PC-9 (cell line): ENCODE measurements at regions not wholly inside any gene's neighbourhood (a gene's known extent, or its start where the extent isn't known, plus 50 kb on each side); places are given as distances from the start of the nearest gene placed in this dataset.

ENCODE experiments used
- BruUV-seq: library from RNA; stranded (reverse); fragments of 400-500 nt; replicated peaks from 2 replicates; lab custom pipeline; 2021; lab: Mats Ljungman, UMichigan
- CTCF ChIA-PET: fragments of 300-600 bp; sonication (Branson Sonifier 250); formaldehyde crosslinking; loops from one replicate; lab custom pipeline; 2022; ENCODE audit warnings: antibody characterized with exemption; lab: Charles Lee
- POLR2A ChIA-PET: fragments of 300-600 bp; sonication (Branson Sonifier 250); formaldehyde crosslinking; loops from one replicate; lab custom pipeline; 2022; ENCODE audit warnings: antibody characterized with exemption; ENCODE audit not compliant: unreplicated experiment; lab: Charles Lee
- DNase-seq, 2 experiments: peaks; one replicate each; pipeline versions ENCODE4 v3.0.0 to v3.0.0-alpha.2; 2015 to 2022; ENCODE audit warnings: mixed read lengths in 1 of 2
- H2AFZ ChIP-seq: fragments of 200-600 bp; sonication (generic); 2 replicates; pipeline ENCODE4 v1.8.1; 2017; ENCODE audit warnings: antibody characterized with exemption
- H3F3A ChIP-seq: fragments of 200-600 bp; sonication (generic); 2 replicates; pipeline ENCODE4 v1.8.1; 2017; ENCODE audit warnings: antibody characterized with exemption, mild to moderate bottlenecking, low read depth; ENCODE audit not compliant: insufficient read depth
- H3K27ac ChIP-seq: fragments of 200-600 bp; sonication (generic); 2 replicates; pipeline ENCODE4 v1.6.1; 2016; ENCODE audit warnings: mixed run types
- H3K27me3 ChIP-seq: fragments of 200-600 bp; sonication (generic); 2 replicates; pipeline ENCODE4 v1.6.1; 2016; ENCODE audit warnings: low read depth, mixed run types; ENCODE audit not compliant: insufficient read depth
- H3K36me3 ChIP-seq: fragments of 200-600 bp; sonication (generic); 2 replicates; pipeline ENCODE4 v1.6.1; 2016; ENCODE audit warnings: low read depth, mixed run types
- H3K4me1 ChIP-seq: fragments of 200-600 bp; sonication (generic); replicated peaks from 2 replicates; pipeline ENCODE4 v1.6.1; 2016; ENCODE audit warnings: mixed run types; ENCODE audit not compliant: insufficient read depth
- H3K4me2 ChIP-seq: fragments of 200-600 bp; sonication (generic); 2 replicates; pipeline ENCODE4 v1.6.1; 2017; ENCODE audit warnings: mixed run types
- H3K4me3 ChIP-seq: fragments of 200-600 bp; sonication (generic); 2 replicates; pipeline ENCODE4 v1.6.1; 2016; ENCODE audit warnings: mixed run types
- H3K79me2 ChIP-seq: fragments of 200-600 bp; sonication (generic); 2 replicates; pipeline ENCODE4 v1.6.1; 2017; ENCODE audit warnings: low read depth, mixed run types
- H3K9me2 ChIP-seq: fragments of 200-600 bp; sonication (generic); 2 replicates; pipeline ENCODE4 v1.8.1; 2017; ENCODE audit warnings: mild to moderate bottlenecking; ENCODE audit not compliant: insufficient read depth
- H3K9me3 ChIP-seq: fragments of 200-600 bp; sonication (generic); 2 replicates; pipeline ENCODE4 v1.8.1; 2016; ENCODE audit warnings: low read depth; ENCODE audit not compliant: insufficient read depth
- H4K20me1 ChIP-seq: fragments of 200-600 bp; sonication (generic); 2 replicates; pipeline ENCODE4 v1.8.1; 2017; ENCODE audit not compliant: insufficient read depth
- CTCF ChIP-seq: fragments of 200-600 bp; sonication (generic); conservative IDR thresholded peaks from 2 replicates; pipeline ENCODE4 v1.6.1; 2017; ENCODE audit warnings: mixed run types, antibody characterized with exemption, mild to moderate bottlenecking, moderate library complexity
- EZH2 ChIP-seq: fragments of 200-600 bp; sonication (generic); IDR thresholded peaks from 2 replicates; pipeline ENCODE4 v1.8.0; 2017; ENCODE audit warnings: antibody characterized with exemption, low read depth
- intact Hi-C: fragments of 100-400 bp; cut with micrococcal nuclease; formaldehyde crosslinking; loops from one replicate; pipeline ENCODE4 v1.10.0; 2022; ENCODE audit not compliant: unreplicated experiment

GRCh38 chr2:16485251-16485650 lies 180.4 kb downstream of the CYRIA start:
- H3K27ac ChIP-seq, result no peak overlapping the region
- no peaks in the 10 kb centered on the region for H3K9me3 ChIP-seq
- no peak overlapping the region for H3K4me3 ChIP-seq
- H3K79me2 ChIP-seq, result no peaks in the 10 kb centered on the region
- H4K20me1 ChIP-seq, result no peaks in the 10 kb centered on the region
- intact Hi-C loops, result loop anchor here (10.0 kb wide), 1 partner anchor 550 kb away; no protein-coding TSS in a partner anchor
- ChIA-PET CTCF (interaction anchor here (0.6 kb wide), 1 partner anchor 603 kb away, joined by 3 read pairs; no protein-coding TSS in a partner anchor), POLR2A (no interaction called here)
- BruUV-seq, result no TSS peak
- no peaks in the 10 kb centered on the region for H3K36me3 ChIP-seq
- H3K4me2 ChIP-seq, result no peak overlapping the region
- H3K27me3 ChIP-seq, result peaks cover 19% of the 10 kb centered on the region; the same call in 1 of the 2 replicates
- H3K9me2 ChIP-seq, result no peaks in the 10 kb centered on the region
- DNase-seq, result no peak
- TF ChIP-seq EZH2 (no peak), CTCF (no peak)
- H2AFZ ChIP-seq, result no peak overlapping the region
- no peaks in the 10 kb centered on the region for H3F3A ChIP-seq
- no peaks in the 10 kb centered on the region for H3K4me1 ChIP-seq

- ChIA-PET CTCF (no interaction called here), POLR2A (no interaction called here)
- H3K4me1 ChIP-seq, result no peaks in the 10 kb centered on the region
- BruUV-seq, result no TSS peak
- no peaks in the 10 kb centered on the region for H3F3A ChIP-seq
- H3K9me2 ChIP-seq, result no peaks in the 10 kb centered on the region
- H3K27me3 ChIP-seq, result peaks cover 26% of the 10 kb centered on the region; the same call in 1 of the 2 replicates
- no peak overlapping the region for H3K4me3 ChIP-seq
- no peaks in the 10 kb centered on the region for H4K20me1 ChIP-seq
- no peak for DNase-seq
- H3K27ac ChIP-seq, result no peak overlapping the region
- no peaks in the 10 kb centered on the region for H3K79me2 ChIP-seq
- no peaks in the 10 kb centered on the region for H3K9me3 ChIP-seq
- intact Hi-C loops, result loop anchor here (10.0 kb wide), 1 partner anchor 548 kb away; no protein-coding TSS in a partner anchor
- TF ChIP-seq CTCF, result no peak
- TF ChIP-seq EZH2, result no peak
- no peak overlapping the region for H3K4me2 ChIP-seq
- H2AFZ ChIP-seq, result no peak overlapping the region
- no peaks in the 10 kb centered on the region for H3K36me3 ChIP-seq
Observed at GRCh38 chr2:16482460-16482859, 183.2 kb downstream of the CYRIA start.

- Histone ChIP-seq H3K9me2 (no peaks in the 10 kb centered on the region), H3K4me3 (no peak overlapping the region), H3F3A (no peaks in the 10 kb centered on the region), H3K9me3 (no peaks in the 10 kb centered on the region), H3K4me1 (no peaks in the 10 kb centered on the region), H3K27me3 (peaks cover 23% of the 10 kb centered on the region; the same call in 1 of the 2 replicates), H3K4me2 (no peak overlapping the region), H4K20me1 (no peaks in the 10 kb centered on the region), H2AFZ (no peak overlapping the region), H3K27ac (no peak overlapping the region), H3K79me2 (no peaks in the 10 kb centered on the region), H3K36me3 (no peaks in the 10 kb centered on the region)
- CTCF ChIA-PET, result no interaction called here
- intact Hi-C loops, result loop anchor here (10.0 kb wide), 1 partner anchor 547 kb away; no protein-coding TSS in a partner anchor
- BruUV-seq, result no TSS peak
- POLR2A ChIA-PET, result no interaction called here
- no peak for DNase-seq
- no peak for TF ChIP-seq EZH2
- TF ChIP-seq CTCF, result no peak
Observed at GRCh38 chr2:16481351-16481750, 184.3 kb downstream of the CYRIA start.
